GM21528 (cell line): ENCODE measurements at regions not wholly inside any gene's neighbourhood (a gene's known extent, or its start where the extent isn't known, plus 50 kb on each side); places are given as distances from the start of the nearest gene placed in this dataset.

Experiments
- ATAC-seq: cut with Tn5 transposase; IDR thresholded peaks from one replicate; pipeline ENCODE4 v1.9.1; 2021; ENCODE audit warnings: mild to moderate bottlenecking, moderate library complexity; ENCODE audit not compliant: unreplicated experiment, low FRiP score

DNA sequence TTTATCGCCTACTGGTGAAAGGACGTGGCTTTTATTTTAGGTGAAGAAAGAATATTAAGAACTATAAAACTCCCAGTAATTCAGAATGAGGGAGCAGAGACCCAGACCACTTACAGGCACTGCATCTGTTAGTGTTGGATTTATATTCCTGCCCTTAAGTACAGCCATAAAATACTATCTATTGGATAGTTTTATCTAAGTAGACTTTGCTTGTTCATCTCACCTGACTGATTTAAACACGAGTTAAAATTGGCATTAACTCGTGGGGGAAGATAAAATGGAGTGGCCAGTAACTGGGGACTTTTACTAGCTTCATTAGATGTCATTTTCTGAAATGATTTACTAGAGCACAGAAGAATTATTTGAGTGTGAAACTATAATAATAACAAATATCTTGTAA lies 1377.5 kb upstream of the TMEM132C start:
- no peak for ATAC-seq

DNA sequence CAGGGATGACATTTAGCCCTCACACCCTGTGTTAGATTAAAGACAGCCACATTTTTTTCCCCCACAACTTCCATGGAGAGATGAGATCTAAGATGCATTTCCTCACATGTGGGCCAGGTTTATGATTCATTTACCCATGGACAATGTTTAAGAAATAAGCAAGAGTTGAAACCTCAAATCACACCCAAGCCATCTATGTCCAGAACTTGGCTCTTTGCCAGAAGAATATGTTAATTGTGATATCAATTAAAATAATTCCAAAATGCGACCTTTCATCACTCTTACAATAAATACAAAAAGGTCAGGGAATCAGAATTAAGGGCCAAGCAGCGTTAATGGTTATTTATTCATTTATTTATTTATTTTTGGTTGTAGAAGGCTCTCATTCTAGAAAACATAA lies 1376.9 kb upstream of the TMEM132C start:
- no peak for ATAC-seq

DNA sequence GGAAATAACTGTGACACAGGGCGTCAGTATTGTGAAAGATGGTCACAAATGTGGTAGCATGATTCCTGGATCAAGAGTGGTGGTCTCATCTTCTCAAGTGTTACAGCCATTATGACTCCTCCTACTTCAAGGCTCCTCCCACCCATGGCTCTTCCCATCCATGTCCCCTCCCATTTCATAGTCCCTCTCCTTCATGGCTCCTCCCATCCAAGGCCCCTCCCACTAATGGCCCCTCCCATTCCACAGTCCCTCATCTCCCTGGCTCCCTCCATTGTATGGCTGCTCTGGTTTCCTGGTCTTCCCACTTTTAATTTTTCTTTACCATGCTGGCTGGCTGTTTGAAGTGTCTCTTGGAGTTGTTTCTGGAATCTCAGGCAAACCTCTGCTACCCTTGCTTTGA lies 1375.2 kb upstream of the TMEM132C start:
- ATAC-seq = no peak

GRCh38 chr12:126895951-126896913 lies 1370.7 kb upstream of the TMEM132C start:
- no peak for ATAC-seq

GRCh38 chr12:126897102-126897501 lies 1369.9 kb upstream of the TMEM132C start:
- ATAC-seq = no peak

- no peak for ATAC-seq
Observed at GRCh38 chr12:126897778-126898177, 1369.2 kb upstream of the TMEM132C start.

DNA sequence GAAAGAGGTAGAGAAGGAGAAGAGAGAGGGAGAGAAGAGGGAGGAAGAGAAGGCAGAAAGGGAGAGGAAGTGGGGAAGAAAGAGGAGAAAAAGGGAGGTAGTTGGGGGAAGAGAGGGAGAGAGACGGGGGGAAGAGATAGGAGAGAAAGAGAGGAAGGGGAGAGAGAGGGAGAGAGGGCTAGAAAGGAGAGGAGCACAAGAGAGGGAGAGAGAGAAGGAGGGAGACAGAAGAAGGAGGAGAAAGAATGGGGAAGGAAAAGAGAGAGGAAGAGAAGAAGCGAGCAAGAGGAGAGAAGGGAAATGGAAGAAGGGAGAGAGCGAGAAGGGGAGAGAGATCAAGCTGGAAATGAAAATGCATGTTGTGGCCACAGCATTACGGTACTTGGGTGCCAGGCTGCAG lies 1368.4 kb upstream of the TMEM132C start:
- ATAC-seq = no peak

DNA sequence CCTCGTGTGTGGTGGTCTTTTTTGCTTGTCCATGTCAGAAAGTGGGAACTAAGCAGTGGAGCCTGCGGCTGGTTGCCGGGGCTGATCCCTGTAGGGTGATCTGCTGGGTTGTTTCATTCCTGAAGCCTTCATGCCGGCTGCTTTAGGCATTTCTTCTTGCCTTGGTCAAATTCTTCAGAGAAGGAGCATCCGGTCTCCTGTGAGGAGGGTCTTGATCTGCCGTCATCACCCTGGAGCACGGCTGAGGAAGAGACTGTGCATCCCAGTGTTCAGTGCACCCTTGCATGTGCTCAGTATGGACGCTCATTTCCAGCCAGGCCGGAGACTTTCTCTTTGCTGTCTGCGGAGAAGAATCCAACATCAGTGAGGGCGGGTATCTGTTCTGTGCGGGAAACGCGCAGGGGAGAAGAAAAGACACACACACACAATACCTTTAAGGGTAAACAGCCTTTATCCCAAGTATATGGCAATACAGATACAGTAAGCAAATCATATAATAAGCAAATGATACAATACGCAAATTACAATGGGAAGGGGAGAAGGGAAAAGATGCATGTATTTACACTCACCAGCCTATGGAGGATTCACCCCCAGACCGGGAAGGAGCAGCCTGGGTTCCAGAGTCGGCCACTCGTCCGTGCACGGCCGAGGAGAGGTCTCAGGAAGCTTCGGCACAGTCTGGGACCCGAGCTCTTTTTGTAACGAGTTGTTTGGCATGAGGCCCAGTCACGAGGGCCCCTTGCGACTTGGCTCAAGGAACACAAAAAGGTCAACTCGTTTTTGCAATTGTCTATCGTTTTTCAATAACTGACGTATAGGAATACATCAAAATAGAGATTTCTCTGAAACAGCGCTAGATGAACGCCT lies 1366.8 kb upstream of the TMEM132C start:
- ATAC-seq = no peak

DNA sequence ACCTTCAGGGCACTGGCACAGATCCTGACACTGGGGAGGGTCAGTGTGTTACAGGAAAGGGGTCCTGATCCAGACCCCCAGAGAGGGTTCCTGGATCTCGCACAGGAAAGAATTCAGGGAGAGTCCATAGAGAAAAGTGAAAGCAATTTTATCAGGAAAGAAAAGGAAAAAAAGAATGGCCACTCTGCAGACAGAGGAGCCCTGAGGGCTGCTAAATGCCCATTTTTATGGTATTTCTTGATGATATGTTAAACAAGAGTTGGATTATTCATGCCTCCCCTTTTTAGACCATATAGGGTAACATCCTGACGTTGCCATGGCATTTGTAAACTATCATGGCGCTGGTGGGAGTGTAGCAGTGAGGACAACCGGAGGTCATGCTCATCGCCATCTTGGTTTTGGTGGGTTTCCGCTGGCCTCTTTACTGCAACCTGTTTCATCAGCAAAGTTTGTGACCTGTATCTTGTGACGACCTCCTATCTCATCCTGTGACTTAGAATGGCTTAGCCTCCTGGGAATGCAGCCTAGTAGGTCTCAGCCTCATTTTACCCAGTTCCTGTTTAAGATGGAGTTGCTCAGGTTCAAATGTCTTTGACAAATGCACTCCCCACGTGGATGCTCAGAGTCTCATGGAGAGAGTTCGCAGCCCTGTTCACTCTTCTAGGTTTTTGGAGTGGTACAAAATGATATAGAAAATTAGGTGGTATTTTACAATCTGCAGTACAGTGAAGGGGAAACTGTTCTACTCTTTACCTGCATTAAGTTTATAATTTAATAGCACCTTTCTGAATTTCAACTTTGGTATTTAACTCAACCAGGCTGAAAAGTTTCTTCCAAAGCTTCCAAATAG lies 1363.7 kb upstream of the TMEM132C start:
- ATAC-seq = no peak

GRCh38 chr12:126905752-126906151 lies 1361.2 kb upstream of the TMEM132C start:
- ATAC-seq = no peak

DNA sequence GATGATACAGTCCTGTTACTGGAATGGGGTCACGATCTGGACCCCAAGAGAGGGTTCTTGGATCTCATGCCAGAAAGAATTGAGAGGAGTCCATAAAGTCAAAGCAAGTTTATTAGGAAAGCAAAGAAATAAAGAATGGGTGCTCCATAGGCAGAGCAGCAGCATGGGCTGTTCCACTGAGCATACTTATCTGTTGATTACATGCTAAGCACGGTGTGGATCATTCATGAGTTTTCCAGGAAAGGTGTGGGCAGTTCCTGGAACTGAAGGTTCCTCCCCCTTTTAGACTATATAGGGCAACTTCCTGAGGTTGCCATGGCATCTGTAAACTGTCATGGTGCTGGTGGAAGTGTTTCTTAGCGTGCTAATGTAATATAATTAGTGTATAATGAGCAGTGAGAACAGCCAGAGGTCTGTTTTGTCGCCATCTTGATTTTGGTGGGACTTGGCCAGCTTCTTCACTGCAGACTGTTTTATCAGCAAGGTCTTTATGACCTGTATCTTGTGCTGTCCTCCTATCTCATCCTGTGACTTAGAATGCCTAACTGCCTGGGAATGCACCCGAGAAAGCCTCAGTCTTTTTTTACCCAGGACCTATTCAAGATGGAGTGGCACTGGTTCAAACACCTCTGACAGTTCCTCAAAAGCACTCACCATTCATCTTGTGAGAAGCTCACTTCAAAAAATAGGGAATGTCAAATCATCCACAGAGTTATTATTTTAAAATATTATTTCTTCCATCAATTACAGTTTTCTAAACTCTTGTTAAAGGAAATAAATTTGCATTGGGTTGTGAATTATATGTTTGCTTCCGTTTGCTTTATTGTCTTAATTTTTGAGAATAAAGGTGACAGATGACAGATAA lies 1358.8 kb upstream of the TMEM132C start:
- no peak for ATAC-seq

GRCh38 chr12:126908765-126909142 lies 1358.2 kb upstream of the TMEM132C start:
- ATAC-seq = no peak

- ATAC-seq = no peak
Observed at GRCh38 chr12:126910570-126910969, 1356.4 kb upstream of the TMEM132C start.

DNA sequence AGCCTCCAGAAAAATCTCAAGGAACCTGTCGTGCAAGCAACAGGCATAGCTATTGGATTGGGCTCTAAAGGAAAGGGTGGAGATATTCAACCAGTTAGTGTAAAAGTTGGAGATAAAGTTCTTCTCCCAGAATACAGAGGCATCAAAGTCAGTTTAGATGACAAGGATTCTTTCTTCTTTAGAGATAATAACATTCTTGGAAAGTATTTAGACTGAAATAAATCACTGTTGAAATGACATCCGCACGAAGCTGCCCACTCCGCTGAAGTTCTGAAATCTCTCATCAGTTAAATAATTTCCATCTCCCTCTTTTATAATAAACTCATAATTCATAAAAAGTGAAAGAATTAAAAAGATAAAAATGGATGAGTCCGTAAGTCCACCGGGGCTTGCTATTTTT lies 1354.9 kb upstream of the TMEM132C start:
- no peak for ATAC-seq

DNA sequence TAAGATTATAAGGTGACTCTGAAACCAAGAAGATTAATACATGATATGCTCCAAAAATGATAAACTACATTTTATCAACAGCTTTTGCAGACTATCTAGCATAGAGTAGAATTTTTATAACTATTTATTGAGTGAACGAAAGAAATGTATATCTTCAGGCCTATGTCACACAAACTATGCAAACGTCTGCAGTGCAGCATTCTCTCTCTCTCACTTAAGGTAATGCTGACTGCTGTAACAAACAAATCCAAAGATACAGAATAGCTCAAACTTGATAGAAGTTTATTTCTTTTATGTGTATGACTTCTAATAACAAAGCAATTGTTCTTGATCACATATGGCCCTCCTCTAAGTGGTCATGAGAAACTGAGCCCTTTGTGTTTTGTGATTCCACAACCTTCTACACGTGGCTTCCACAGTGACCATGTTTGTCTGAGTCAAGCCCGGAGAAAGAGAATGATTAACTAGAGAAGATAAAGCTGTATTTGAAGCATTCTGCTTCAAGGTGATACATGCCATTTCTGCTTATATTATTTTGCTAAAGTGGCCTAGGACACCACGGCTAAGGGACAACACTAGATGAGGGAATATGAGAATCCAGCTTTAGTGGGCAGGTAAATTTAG lies 1352.7 kb upstream of the TMEM132C start:
- ATAC-seq = no peak

GRCh38 chr12:126915309-126915708 lies 1351.7 kb upstream of the TMEM132C start:
- no peak for ATAC-seq

DNA sequence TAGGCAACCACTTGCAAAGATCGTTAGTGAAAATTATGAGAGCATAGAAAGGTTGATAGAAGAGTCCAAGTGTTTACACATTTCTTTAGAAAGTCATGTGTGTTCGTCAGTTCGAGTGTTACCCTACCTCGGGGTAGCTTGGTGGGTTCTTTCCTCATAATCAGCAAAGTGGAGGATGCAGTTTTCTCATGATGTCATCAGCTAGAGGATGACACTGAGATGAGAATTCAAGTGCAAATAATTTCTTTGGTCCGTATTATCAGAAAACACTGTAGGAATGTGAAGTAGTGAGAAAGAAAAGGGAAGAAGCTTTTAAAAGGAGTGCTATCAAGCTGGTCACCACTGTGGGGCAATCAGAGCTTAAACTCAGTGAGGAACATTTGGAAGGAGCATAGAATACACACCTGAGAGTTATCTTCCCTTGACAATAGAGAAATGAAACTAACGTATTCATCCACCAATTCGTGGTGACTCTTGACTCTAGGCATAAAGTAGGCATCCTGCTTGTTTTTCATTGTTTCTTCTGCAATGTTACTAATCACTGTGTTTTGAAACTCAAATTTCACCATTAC lies 1340.9 kb upstream of the TMEM132C start:
- no peak for ATAC-seq

GRCh38 chr12:126930234-126930633 lies 1336.7 kb upstream of the TMEM132C start:
- no peak for ATAC-seq

- no peak for ATAC-seq
Observed at GRCh38 chr12:126932156-126932555, 1334.8 kb upstream of the TMEM132C start.
